HL-60 (cell line): ENCODE measurements at regions not wholly inside any gene's neighbourhood (a gene's known extent, or its start where the extent isn't known, plus 50 kb on each side); places are given as distances from the start of the nearest gene placed in this dataset.

Source experiments
- GABPA ChIP-seq: IDR thresholded peaks from 2 replicates; pipeline ENCODE4 v1.6.1; 2012; ENCODE audit warnings: low read depth
- POLR2AphosphoS5 ChIP-seq: IDR thresholded peaks from 2 replicates; pipeline ENCODE4 v1.6.1; 2012; ENCODE audit warnings: low read depth
- SPI1 ChIP-seq: IDR thresholded peaks from 2 replicates; pipeline ENCODE4 v1.6.1; 2012; ENCODE audit warnings: low read depth, mild to moderate bottlenecking, borderline replicate concordance
- TF ChIP-seq, protein P1 (sequence below): IDR thresholded peaks from one replicate; pipeline ENCODE4 v1.5.1; 2011; ENCODE audit warnings: low read length, control low read depth, inconsistent platforms; ENCODE audit not compliant: insufficient read depth
- TF ChIP-seq, protein P2 (sequence below): IDR thresholded peaks from 2 replicates; pipeline ENCODE4 v1.6.1; 2012; ENCODE audit warnings: low read depth; ENCODE audit not compliant: insufficient replicate concordance

DNA sequence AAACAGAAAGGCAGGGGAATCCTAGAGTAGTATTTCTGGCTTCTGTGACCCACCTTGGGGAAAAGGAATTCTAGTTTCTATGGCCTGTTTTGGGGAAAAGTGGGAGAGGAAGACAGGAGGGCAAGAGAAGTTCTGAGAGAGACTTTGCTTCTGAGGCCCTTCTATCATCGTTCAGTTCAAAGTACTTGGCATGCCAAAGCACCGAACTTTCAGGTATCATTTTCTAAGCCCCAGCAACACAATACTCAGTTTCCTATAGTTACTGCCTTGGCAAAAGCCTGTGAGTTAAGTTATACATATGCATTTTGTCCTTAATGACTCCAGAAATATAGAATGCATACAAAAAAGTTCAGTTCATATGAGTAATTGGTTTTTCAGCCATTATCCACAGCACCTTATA is 74.1 kb upstream of the CHD2 start:
- TF ChIP-seq, protein P1, sequence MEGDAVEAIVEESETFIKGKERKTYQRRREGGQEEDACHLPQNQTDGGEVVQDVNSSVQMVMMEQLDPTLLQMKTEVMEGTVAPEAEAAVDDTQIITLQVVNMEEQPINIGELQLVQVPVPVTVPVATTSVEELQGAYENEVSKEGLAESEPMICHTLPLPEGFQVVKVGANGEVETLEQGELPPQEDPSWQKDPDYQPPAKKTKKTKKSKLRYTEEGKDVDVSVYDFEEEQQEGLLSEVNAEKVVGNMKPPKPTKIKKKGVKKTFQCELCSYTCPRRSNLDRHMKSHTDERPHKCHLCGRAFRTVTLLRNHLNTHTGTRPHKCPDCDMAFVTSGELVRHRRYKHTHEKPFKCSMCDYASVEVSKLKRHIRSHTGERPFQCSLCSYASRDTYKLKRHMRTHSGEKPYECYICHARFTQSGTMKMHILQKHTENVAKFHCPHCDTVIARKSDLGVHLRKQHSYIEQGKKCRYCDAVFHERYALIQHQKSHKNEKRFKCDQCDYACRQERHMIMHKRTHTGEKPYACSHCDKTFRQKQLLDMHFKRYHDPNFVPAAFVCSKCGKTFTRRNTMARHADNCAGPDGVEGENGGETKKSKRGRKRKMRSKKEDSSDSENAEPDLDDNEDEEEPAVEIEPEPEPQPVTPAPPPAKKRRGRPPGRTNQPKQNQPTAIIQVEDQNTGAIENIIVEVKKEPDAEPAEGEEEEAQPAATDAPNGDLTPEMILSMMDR = no peak
- TF ChIP-seq, protein P2, sequence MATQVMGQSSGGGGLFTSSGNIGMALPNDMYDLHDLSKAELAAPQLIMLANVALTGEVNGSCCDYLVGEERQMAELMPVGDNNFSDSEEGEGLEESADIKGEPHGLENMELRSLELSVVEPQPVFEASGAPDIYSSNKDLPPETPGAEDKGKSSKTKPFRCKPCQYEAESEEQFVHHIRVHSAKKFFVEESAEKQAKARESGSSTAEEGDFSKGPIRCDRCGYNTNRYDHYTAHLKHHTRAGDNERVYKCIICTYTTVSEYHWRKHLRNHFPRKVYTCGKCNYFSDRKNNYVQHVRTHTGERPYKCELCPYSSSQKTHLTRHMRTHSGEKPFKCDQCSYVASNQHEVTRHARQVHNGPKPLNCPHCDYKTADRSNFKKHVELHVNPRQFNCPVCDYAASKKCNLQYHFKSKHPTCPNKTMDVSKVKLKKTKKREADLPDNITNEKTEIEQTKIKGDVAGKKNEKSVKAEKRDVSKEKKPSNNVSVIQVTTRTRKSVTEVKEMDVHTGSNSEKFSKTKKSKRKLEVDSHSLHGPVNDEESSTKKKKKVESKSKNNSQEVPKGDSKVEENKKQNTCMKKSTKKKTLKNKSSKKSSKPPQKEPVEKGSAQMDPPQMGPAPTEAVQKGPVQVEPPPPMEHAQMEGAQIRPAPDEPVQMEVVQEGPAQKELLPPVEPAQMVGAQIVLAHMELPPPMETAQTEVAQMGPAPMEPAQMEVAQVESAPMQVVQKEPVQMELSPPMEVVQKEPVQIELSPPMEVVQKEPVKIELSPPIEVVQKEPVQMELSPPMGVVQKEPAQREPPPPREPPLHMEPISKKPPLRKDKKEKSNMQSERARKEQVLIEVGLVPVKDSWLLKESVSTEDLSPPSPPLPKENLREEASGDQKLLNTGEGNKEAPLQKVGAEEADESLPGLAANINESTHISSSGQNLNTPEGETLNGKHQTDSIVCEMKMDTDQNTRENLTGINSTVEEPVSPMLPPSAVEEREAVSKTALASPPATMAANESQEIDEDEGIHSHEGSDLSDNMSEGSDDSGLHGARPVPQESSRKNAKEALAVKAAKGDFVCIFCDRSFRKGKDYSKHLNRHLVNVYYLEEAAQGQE = no peak
- TF ChIP-seq POLR2AphosphoS5 (no peak), GABPA (no peak), SPI1 (no peak)
